Endodermal cell (in vitro differentiated cells): ENCODE measurements at regions not wholly inside any gene's neighbourhood (a gene's known extent, or its start where the extent isn't known, plus 50 kb on each side); places are given as distances from the start of the nearest gene placed in this dataset.

Experiments used
- DNase-seq: peaks from one replicate; pipeline ENCODE4 v3.0.0-alpha.2; 2017
- H3K27ac ChIP-seq: 2 replicates; pipeline ENCODE4 v1.5.1; 2013; ENCODE audit warnings: mild to moderate bottlenecking, low read depth, low read length, moderate library complexity
- H3K27me3 ChIP-seq: 2 replicates; pipeline ENCODE4 v1.6.1; 2013; ENCODE audit warnings: mild to moderate bottlenecking, low read length, moderate library complexity; ENCODE audit not compliant: insufficient read depth, control insufficient read depth, poor library complexity, severe bottlenecking
- H3K36me3 ChIP-seq: 2 replicates; pipeline ENCODE4 v1.7.0; 2013; ENCODE audit warnings: mild to moderate bottlenecking, low read length, moderate library complexity; ENCODE audit not compliant: control insufficient read depth, insufficient read depth
- H3K4me1 ChIP-seq: one replicate; pipeline ENCODE4 v1.7.0; 2013; ENCODE audit warnings: low read length; ENCODE audit not compliant: control insufficient read depth, insufficient read depth
- H3K4me3 ChIP-seq: 2 replicates; pipeline ENCODE4 v1.5.1; 2013; ENCODE audit warnings: mild to moderate bottlenecking, low read length, moderate library complexity
- H3K9ac ChIP-seq: 2 replicates; pipeline ENCODE4 v1.6.1; 2013; ENCODE audit warnings: mild to moderate bottlenecking, low read length, moderate library complexity; ENCODE audit not compliant: poor library complexity, severe bottlenecking; ENCODE audit errors: extremely low read depth
- H3K9me3 ChIP-seq: 2 replicates; pipeline ENCODE4 v1.6.1; 2013; ENCODE audit warnings: mild to moderate bottlenecking, low read length, moderate library complexity; ENCODE audit not compliant: control insufficient read depth
- H3K27ac Mint-ChIP-seq: 2 replicates; pipeline ENCODE4 v1.8.0; 2020; ENCODE audit warnings: mixed read lengths
- H3K27me3 Mint-ChIP-seq: 2 replicates; pipeline ENCODE4 v1.8.0; 2021; ENCODE audit warnings: mild to moderate bottlenecking, mixed read lengths; ENCODE audit not compliant: insufficient read depth
- H3K36me3 Mint-ChIP-seq: 2 replicates; pipeline ENCODE4 v1.8.0; 2020; ENCODE audit warnings: low read depth, mixed read lengths
- H3K4me1 Mint-ChIP-seq: 2 replicates; pipeline ENCODE4 v1.8.0; 2020; ENCODE audit warnings: mixed read lengths
- H3K4me3 Mint-ChIP-seq: 2 replicates; pipeline ENCODE4 v1.8.0; 2020; ENCODE audit warnings: mild to moderate bottlenecking, moderate library complexity, mixed read lengths
- H3K9me3 Mint-ChIP-seq: 2 replicates; pipeline ENCODE4 v1.8.0; 2020; ENCODE audit warnings: mild to moderate bottlenecking, mixed read lengths
- CTCF ChIP-seq: fragments of 200-600 bp; sonication (generic); conservative IDR thresholded peaks from 2 replicates; pipeline ENCODE4 v1.5.0; 2021; ENCODE audit warnings: antibody characterized with exemption, mild to moderate bottlenecking
- WGBS, 2 experiments: methylation state at CpG; one replicate each; pipeline versions ENCODE4 v1.1.5 to v1.1.7; 2013; ENCODE audit warnings: missing lambda C conversion rate in 2 of 2, mixed read lengths in 1 of 2; ENCODE audit not compliant: insufficient coverage in 1 of 2, insufficient read length in 1 of 2; 5-methylcytosine and 5-hydroxymethylcytosine counted together

GRCh38 chr5:163386352-163386751 lies 51.0 kb upstream of the CCNG1 start:
- H3K9me3 Mint-ChIP-seq, result peaks cover 10% of the 10 kb centered on the region
- peaks cover 8% of the 10 kb centered on the region for H3K36me3 Mint-ChIP-seq
- TF ChIP-seq CTCF, result no peak
- Histone ChIP-seq H3K4me1 (peaks cover 14% of the 10 kb centered on the region), H3K4me3 (no peak overlapping the region), H3K27ac (no peak overlapping the region), H3K9me3 (peaks cover 12% of the 10 kb centered on the region), H3K36me3 (no peaks in the 10 kb centered on the region), H3K27me3 (no peaks in the 10 kb centered on the region), H3K9ac (no peak overlapping the region)
- no peak overlapping the region for H3K4me3 Mint-ChIP-seq
- H3K27ac Mint-ChIP-seq, result no peak overlapping the region
- DNase-seq, result no peak
- peaks cover 17% of the 10 kb centered on the region for H3K4me1 Mint-ChIP-seq
- no peaks in the 10 kb centered on the region for H3K27me3 Mint-ChIP-seq

GRCh38 chr5:163387589-163388343 lies 49.6 kb upstream of the CCNG1 start:
- H3K4me3 Mint-ChIP-seq, result no peak overlapping the region
- peaks cover 14% of the 10 kb centered on the region for H3K36me3 Mint-ChIP-seq
- H3K4me3 ChIP-seq, result no peak overlapping the region
- no peaks in the 10 kb centered on the region for H3K27me3 ChIP-seq
- no peak for DNase-seq
- H3K36me3 ChIP-seq, result no peaks in the 10 kb centered on the region
- no peak overlapping the region for H3K27ac Mint-ChIP-seq
- no peak overlapping the region for H3K9ac ChIP-seq
- H3K4me1 ChIP-seq, result peaks cover 11% of the 10 kb centered on the region
- WGBS, 2 experiments, result 60 to 95% methylated on average over 1 to 5 of the region's 5 CpGs
- peaks cover 12% of the 10 kb centered on the region for H3K9me3 ChIP-seq
- peaks cover 17% of the 10 kb centered on the region for H3K4me1 Mint-ChIP-seq
- TF ChIP-seq CTCF, result no peak
- peaks cover 18% of the 10 kb centered on the region for H3K9me3 Mint-ChIP-seq
- H3K27me3 Mint-ChIP-seq, result no peaks in the 10 kb centered on the region
- no peak overlapping the region for H3K27ac ChIP-seq
